ENCODE measurements at regions not wholly inside any gene's neighbourhood (a gene's known extent, or its start where the extent isn't known, plus 50 kb on each side); places are given as distances from the start of the nearest gene placed in this dataset.

DNA sequence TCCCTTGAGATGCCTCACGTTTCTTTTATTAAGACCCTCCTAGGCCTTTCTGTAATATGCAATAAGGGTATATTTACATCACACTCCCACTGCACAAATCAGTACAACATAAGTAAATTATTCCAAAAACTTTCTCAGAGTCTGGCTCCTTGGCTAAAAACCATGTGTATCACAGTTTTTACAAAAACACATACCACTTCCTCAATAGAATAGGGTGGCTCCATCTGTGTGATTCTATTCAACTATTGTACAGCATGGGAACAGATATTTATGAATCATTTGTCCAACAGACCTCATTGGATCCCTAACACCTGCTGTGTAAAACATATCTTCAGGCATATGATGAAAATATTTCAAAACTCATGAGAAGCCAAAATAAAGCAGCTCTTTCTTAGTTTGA lies 502.7 kb downstream of the EFNA5 start:
- TF ChIP-seq, protein P1, sequence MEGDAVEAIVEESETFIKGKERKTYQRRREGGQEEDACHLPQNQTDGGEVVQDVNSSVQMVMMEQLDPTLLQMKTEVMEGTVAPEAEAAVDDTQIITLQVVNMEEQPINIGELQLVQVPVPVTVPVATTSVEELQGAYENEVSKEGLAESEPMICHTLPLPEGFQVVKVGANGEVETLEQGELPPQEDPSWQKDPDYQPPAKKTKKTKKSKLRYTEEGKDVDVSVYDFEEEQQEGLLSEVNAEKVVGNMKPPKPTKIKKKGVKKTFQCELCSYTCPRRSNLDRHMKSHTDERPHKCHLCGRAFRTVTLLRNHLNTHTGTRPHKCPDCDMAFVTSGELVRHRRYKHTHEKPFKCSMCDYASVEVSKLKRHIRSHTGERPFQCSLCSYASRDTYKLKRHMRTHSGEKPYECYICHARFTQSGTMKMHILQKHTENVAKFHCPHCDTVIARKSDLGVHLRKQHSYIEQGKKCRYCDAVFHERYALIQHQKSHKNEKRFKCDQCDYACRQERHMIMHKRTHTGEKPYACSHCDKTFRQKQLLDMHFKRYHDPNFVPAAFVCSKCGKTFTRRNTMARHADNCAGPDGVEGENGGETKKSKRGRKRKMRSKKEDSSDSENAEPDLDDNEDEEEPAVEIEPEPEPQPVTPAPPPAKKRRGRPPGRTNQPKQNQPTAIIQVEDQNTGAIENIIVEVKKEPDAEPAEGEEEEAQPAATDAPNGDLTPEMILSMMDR (IDR thresholded peaks at IDR 0.05): no peak
- TF ChIP-seq YY1 (IDR thresholded peaks at IDR 0.05; ENCODE audit: low read depth): no peak
- TF ChIP-seq, protein P2, sequence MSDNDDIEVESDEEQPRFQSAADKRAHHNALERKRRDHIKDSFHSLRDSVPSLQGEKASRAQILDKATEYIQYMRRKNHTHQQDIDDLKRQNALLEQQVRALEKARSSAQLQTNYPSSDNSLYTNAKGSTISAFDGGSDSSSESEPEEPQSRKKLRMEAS (IDR thresholded peaks at IDR 0.05; ENCODE audit: low read depth): no peak
- no peak for TF ChIP-seq POLR2AphosphoS5 (IDR thresholded peaks at IDR 0.05; ENCODE audit: low read depth, low read length)
